ENCODE measurements at regions not wholly inside any gene's neighbourhood (a gene's known extent, or its start where the extent isn't known, plus 50 kb on each side); places are given as distances from the start of the nearest gene placed in this dataset.

DNA sequence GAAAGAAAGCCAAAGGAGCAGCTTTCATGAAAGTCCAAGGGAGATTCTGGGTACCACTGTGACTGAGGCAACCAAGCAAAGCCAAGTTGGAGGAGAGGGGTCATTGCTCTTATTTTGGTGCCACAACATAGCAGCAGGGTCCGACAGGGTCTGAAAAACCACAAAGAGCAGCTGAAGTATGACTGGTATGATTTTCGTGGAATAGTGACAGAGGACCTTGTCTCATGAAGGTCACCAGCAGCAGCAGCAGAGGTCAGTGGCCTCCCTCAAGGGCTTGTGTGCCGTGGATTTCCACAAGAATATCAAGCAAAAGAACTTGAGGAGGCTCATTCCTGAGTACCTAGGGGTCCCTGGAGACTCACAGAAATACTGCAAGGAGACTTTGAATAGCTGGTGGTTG is 160.9 kb upstream of the SYT6 start:
- DNase-seq (ENCODE audit: low read depth), result no peak

- DNase-seq (ENCODE audit: low read depth), result no peak
Measured at GRCh38 chr1:114314098-114314497, 160.4 kb upstream of the SYT6 start.

GRCh38 chr1:114310695-114311271 is 157.1 kb upstream of the SYT6 start:
- DNase-seq (ENCODE audit: low read depth), result peak; percentile 59

- DNase-seq (ENCODE audit: low read depth), result no peak
Measured at GRCh38 chr1:114302821-114303220, 149.2 kb upstream of the SYT6 start.

DNA sequence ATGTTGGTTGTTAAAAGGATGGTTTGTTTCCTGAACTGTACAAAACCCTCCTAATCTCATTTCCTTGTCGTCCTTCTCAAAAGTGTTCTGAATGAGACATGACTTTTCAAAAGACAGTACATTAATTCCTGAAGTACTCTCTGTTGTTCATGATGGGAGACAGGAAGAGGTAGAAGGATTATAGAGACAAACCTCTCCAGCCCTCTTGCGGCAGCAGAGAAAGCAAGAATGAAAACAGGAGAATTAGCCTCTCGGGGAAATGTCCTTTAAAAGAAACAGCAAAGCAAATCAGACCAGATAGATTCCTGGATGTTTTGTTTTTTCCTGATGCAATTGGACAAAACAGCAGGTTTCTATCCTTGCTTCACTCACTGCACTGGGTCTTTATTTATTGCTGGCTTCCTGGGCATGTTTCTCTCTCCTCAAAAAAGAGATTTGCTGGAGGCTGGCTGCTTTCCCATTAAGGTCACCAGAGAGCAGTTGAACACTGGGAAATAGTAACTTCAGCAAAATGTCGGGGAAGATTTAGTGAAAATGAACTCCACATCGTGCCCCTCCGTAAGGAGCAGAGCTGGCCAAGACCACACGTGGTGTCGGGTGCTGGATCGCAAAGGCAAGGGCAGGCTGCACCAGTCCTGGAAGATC is 145.8 kb upstream of the SYT6 start:
- no peak for DNase-seq (ENCODE audit: low read depth)

- DNase-seq (ENCODE audit: low read depth), result no peak
Measured at GRCh38 chr1:114298008-114298407, 144.3 kb upstream of the SYT6 start.

DNA sequence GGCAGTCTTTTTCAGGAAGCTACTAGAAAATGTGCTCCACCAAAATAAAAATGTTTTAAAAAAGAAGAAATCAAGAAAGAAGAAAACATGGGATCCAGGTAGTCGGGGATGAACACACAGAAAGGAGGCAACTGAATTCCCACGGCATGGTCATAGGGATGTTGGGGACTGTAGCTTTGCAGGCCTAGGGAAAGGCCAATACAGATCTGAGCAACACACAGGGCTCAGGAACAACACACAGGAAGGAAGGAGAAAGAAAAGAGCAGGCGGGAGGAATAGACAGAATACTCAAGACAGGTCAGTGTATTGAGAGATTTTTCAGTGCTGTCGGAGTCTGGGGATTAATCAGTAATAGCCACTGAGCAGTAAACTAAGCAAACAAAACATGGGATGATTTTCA is 142.7 kb upstream of the SYT6 start:
- DNase-seq (ENCODE audit: low read depth), result no peak

DNA sequence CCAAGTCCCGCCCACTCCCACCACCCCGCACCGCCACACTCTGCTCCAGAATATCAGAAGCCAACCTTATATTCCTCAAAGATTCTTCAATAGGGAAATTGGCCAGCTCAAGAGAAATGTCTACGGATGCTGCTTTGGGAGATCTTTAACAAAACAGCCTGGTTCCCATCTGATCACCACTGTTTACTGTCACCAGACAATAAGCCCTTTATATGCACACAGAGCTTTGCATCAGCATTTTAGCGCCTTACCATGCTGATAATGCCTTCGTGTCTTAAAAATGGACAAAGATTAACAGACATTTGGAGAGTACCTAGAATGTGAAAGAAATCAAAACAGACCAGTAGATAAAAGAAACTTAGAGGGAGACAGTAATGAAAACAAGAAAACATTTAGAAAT is 141.7 kb upstream of the SYT6 start:
- no peak for DNase-seq (ENCODE audit: low read depth)

- no peak for DNase-seq (ENCODE audit: low read depth)
Measured at GRCh38 chr1:114292835-114293234, 139.2 kb upstream of the SYT6 start.

DNA sequence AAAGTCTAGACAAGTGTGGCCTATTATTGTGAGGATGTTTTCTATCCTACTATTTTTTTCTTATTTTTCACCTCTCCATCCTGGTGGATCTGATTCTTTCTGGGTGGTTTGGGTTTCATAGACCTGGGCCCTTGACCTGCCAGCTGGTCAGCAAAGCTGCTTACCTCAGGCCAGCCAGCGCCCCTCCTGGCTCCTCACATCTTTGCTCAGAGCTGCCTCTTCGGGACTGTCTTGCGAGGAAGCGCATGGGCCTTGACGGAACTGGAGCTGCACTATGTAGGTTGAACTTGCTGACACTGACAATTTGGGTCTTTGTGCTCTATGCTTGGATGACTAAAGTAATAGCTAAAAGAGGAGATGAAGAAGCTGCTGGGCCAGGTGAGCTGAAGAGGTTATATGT is 138.5 kb upstream of the SYT6 start:
- no peak for DNase-seq (ENCODE audit: low read depth)

DNA sequence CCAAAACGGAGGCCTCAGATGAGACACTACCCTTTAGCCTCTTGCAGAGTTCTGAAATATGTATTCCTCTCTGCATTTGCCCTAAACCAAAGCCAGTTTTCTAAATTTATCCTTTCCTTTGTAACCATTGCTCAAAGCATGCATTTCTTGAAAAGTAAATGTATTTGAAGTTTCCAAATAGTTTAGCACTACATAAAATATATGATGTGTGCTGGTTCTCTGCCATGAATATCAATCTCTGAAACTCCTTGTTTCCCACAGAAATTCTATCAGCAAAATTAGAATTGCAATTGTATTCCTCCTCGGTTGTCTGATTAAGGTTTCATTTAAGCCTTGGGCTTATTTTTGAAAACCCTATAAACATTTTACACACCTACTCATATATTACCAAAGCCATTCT is 137.1 kb upstream of the SYT6 start:
- no peak for DNase-seq (ENCODE audit: low read depth)

DNA sequence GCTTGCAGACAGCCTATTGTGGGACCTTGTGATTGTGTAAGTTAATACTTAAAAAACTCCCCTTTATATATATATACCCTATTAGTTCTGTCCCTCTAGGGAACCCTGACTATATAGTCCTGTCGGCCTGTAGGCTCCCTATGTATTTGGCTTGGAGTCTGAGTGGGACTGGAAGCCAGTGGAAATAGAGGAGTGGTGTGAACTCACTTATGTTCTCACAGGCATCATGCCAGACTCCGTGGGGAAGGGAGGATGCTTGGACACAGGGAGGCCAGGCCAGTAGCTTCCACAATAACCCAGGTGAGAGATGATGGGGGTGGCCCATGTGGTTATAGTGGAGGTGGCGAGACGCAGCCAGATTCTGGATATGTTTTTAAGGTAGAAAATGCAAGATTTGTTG is 136.7 kb upstream of the SYT6 start:
- DNase-seq (ENCODE audit: low read depth), result no peak

DNA sequence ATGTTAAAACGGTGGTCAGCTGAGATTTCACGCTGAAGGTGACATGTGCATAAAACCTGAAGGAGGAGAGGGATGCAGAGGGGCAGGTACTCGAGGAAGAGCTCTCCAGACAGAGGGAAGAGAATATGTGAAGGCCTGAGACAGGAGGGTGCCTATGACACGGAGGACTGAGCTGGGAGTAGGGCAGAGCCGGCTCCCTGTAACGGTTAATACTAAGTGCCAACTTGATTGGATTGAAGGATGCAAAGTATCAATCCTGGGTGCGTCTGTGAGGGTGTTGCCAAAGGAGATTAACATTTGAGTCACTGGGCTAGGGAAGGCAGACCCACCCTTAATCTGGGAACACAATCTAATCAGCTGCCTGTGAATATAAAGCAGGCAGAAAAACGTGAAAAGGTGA is 136.2 kb upstream of the SYT6 start:
- DNase-seq (ENCODE audit: low read depth), result no peak

- DNase-seq (ENCODE audit: low read depth), result no peak
Measured at GRCh38 chr1:114289306-114289705, 135.6 kb upstream of the SYT6 start.

- DNase-seq (ENCODE audit: low read depth), result no peak
Measured at GRCh38 chr1:114286960-114287359, 133.3 kb upstream of the SYT6 start.

- DNase-seq (ENCODE audit: low read depth), result no peak
Measured at GRCh38 chr1:114286179-114286578, 132.5 kb upstream of the SYT6 start.

DNA sequence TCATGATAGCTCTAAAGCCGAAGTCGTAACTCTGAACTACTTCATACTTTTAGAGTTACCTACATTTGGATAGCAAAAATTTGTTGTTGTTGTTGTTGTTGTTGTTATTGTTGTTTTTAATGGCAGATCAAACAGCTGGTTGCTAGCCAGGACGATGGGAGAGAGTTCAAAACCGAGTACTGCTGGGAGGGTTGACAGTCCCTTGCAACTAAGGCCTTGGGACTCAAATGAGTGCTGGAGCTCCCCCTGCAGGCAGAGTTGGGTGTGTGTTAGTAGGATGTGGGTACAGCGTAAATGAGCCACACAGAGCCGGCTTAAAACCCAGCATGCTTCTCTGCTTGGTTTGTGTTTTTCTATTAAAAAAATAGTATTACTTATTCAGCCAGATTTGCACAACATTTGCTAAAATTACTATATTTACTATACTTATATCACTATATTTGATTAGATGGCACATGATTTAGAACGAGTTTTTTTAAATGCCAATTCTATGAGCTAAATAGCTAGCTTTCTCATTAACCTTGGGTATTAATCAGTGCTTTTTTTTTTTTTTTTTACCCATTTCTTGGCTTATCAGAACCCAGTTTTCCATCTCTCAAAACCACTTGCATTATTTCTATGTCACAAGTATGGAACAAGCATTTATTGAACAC is 129.2 kb upstream of the SYT6 start:
- DNase-seq (ENCODE audit: low read depth), result peak; percentile 81

DNA sequence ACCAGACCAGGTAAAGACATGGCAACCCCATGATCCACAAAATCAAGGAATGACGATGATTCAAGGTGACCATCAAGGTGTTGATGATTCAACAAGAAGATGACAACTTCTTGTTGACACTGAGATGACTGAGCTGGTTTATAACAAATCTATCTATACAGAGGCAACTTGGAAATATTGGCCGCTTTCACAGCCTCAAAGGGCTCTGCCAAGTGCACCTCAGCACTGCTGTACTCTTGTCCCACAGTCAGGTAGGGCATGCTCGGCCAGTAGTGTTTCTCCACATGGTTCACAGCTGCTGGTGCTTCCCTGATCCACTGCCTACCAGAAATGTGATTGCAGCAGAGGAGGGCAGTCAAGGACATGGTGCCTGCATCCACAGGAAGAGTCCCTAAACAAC is 125.2 kb upstream of the SYT6 start:
- no peak for DNase-seq (ENCODE audit: low read depth)

- DNase-seq (ENCODE audit: low read depth), result no peak
Measured at GRCh38 chr1:114278430-114278829, 124.8 kb upstream of the SYT6 start.

DNA sequence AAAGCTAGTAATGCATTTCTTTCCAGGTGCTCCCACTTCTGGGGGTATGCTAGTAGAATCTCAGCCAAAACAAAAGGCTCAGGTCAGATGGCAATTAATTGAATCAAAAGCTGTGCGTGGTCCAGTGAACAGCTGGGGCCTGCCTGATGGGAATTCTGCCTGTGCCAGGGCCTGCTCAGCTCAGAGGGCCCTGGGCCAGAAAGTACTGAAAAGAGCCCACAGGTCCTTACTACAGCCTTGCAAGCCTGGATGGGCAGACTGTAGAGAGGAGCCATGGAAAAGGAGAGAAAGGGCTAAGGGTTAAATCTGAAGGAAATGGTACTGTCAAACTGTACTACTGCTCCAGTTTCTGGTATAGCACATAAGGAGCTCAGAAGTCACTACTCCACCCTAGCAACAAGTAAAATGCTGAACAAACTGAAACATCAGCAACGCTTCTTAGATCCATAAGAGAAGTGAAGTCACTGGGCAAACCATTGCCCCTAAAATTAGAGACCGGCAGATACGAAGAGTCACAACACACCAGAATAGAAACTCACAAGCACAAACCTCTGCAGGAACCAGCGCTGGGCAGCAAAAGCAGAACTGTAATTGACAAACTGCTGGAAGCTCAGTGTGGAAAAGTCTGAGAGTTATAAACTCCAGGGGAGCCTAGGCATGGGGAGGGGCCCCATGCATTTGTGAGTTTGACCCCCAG is 121.1 kb upstream of the SYT6 start:
- no peak for DNase-seq (ENCODE audit: low read depth)

DNA sequence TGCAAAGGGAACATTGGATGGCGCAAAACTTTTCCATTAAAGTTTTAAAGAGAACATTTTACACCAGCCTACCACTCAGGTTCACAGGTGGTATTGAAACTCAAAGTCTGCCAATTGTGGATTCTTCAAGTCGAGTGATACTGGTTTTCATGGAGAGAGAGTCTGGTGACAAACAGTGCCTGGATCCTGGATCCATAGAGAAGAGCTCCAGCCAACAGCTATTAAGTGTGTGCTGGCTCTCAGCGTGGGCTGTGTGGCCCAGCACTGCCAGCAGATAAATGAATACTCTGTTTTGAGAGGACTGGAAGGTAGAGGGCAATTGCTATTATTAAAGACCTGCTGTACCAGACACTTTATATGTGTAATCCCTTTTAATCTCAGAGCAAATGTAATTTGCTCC is 118.9 kb upstream of the SYT6 start:
- no peak for DNase-seq (ENCODE audit: low read depth)

GRCh38 chr1:114270718-114271117 is 117.0 kb upstream of the SYT6 start:
- DNase-seq (ENCODE audit: low read depth), result no peak

GRCh38 chr1:114270282-114270681 is 116.6 kb upstream of the SYT6 start:
- DNase-seq (ENCODE audit: low read depth), result no peak

All from fibroblast of gingiva (primary cell).